Right lobe of liver (tissue), 6 donors: ENCODE measurements at regions not wholly inside any gene's neighbourhood (a gene's known extent, or its start where the extent isn't known, plus 50 kb on each side); places are given as distances from the start of the nearest gene placed in this dataset.

Experiments
- ATAC-seq, 4 donors: fragments of 200-7000 bp; cut with Tn5 transposase; one replicate each; pipeline ENCODE4 v1.9.1; 2020; ENCODE audit warnings: mild to moderate bottlenecking in 4 of 4, moderate library complexity in 4 of 4
- DNase-seq, 3 donors: peaks; one replicate each; pipeline ENCODE4 v3.0.0-alpha.2; 2020
- H3K27ac ChIP-seq, 3 donors: fragments of 200-600 bp; one replicate each; pipeline ENCODE4 v1.8.0; 2022
- H3K27me3 ChIP-seq, 2 donors: fragments of 200-600 bp; one replicate each; pipeline ENCODE4 v1.8.0; 2022
- H3K36me3 ChIP-seq, 4 donors: fragments of 200-600 bp; sonication (generic) in 1 of 4; one replicate each; pipeline versions ENCODE4 v1.5.1 to v1.8.0; 2017 to 2022; ENCODE audit warnings: control low read depth in 1 of 4
- H3K4me1 ChIP-seq, 4 donors: fragments of 200-600 bp; sonication (generic) in 1 of 4; one replicate each; pipeline versions ENCODE4 v1.5.1 to v1.8.0; 2017 to 2022; ENCODE audit warnings: control low read depth in 1 of 4
- H3K4me3 ChIP-seq, 3 donors: fragments of 200-600 bp; one replicate each; pipeline ENCODE4 v1.8.0; 2022
- H3K9me3 ChIP-seq, 4 donors: fragments of 200-600 bp; sonication (generic) in 1 of 4; one replicate each; pipeline versions ENCODE4 v1.5.1 to v1.8.0; 2017 to 2022; ENCODE audit warnings: control low read depth in 1 of 4
- CTCF ChIP-seq, 4 donors: fragments of 200-600 bp in 3 of 4; fragments of 450-650 bp in 1 of 4; IDR thresholded peaks; one replicate each; pipeline versions ENCODE4 v1.5.1 to v1.8.0; 2016 to 2022; ENCODE audit warnings: antibody characterized with exemption in 4 of 4, mild to moderate bottlenecking in 2 of 4
- POLR2A ChIP-seq: fragments of 450-650 bp; IDR thresholded peaks from one replicate; pipeline ENCODE4 v1.6.1; 2017; ENCODE audit warnings: antibody characterized with exemption, mild to moderate bottlenecking
- WGBS: methylation state at CpG from one replicate; pipeline ENCODE4 v1.1.6; 2018; ENCODE audit warnings: low coverage, low lambda C conversion rate; ENCODE audit not compliant: insufficient coverage; ENCODE audit errors: missing lambda C conversion rate; 5-methylcytosine and 5-hydroxymethylcytosine counted together
- intact Hi-C, 2 donors: fragments of 100-400 bp; cut with DNase I; formaldehyde crosslinking; loops; one replicate each; pipeline versions ENCODE4 v1.11.2 to v1.14.1; 2022
- donor health status: DM: no; HTN: yes; CAD: no.
- donor health status: DM: no; HTN: no; CAD: no.
- donor health status: DM: no; HTN: no; CAD: no.
- donor health status: DM: no; HTN: yes; CAD: no.
- donor health status: DM: no; HTN: yes; CAD: no.

GRCh38 chr20:43325926-43326325 is 131.8 kb upstream of the SRSF6 start:
- no peaks in the 10 kb centered on the region for H3K27me3 ChIP-seq
- 57% methylated on average over 3 of the region's 3 CpGs for WGBS
- H3K27ac ChIP-seq: no peak overlapping the region
- intact Hi-C loops: no loop called here
- no peaks in the 10 kb centered on the region for H3K4me1 ChIP-seq
- no peaks in the 10 kb centered on the region for H3K9me3 ChIP-seq
- ATAC-seq (no peak), DNase-seq (no peak)
- TF ChIP-seq CTCF (IDR thresholded peaks at IDR 0.05) (no peak), POLR2A (no peak)
- no peak overlapping the region for H3K4me3 ChIP-seq
- no peaks in the 10 kb centered on the region for H3K36me3 ChIP-seq

- no peak overlapping the region for H3K4me3 ChIP-seq
- ATAC-seq (no peak), DNase-seq (no peak)
- intact Hi-C loops: no loop called here
- H3K4me1 ChIP-seq: no peaks in the 10 kb centered on the region
- H3K27me3 ChIP-seq: no peaks in the 10 kb centered on the region
- no peaks in the 10 kb centered on the region for H3K36me3 ChIP-seq
- TF ChIP-seq POLR2A: no peak
- TF ChIP-seq CTCF (IDR thresholded peaks at IDR 0.05): no peak
- WGBS: 57% methylated on average over 4 of the region's 4 CpGs
- no peaks in the 10 kb centered on the region for H3K9me3 ChIP-seq
- no peak overlapping the region for H3K27ac ChIP-seq
Measured at GRCh38 chr20:43323592-43323991, 133.9 kb upstream of the PTPRT start.

GRCh38 chr20:43322851-43323250 is 133.1 kb upstream of the PTPRT start:
- Histone ChIP-seq H3K4me1 (no peaks in the 10 kb centered on the region), H3K9me3 (no peaks in the 10 kb centered on the region), H3K27ac (no peak overlapping the region), H3K4me3 (no peak overlapping the region), H3K36me3 (no peaks in the 10 kb centered on the region), H3K27me3 (no peaks in the 10 kb centered on the region)
- no peak for ATAC-seq
- TF ChIP-seq POLR2A: no peak
- no peak for TF ChIP-seq CTCF (IDR thresholded peaks at IDR 0.05)
- no peak for DNase-seq
- intact Hi-C loops: no loop called here
- WGBS: 42% methylated on average over 4 of the region's 4 CpGs

- TF ChIP-seq CTCF (IDR thresholded peaks at IDR 0.05) (no peak), POLR2A (no peak)
Measured at GRCh38 chr20:43320536-43320935, 130.8 kb upstream of the PTPRT start.

GRCh38 chr20:43318755-43319297 is 129.1 kb upstream of the PTPRT start:
- DNase-seq (no peak), ATAC-seq (no peak)
- Histone ChIP-seq H3K4me3 (no peak overlapping the region), H3K36me3 (no peaks in the 10 kb centered on the region), H3K4me1 (no peaks in the 10 kb centered on the region), H3K9me3 (no peaks in the 10 kb centered on the region), H3K27me3 (no peaks in the 10 kb centered on the region), H3K27ac (no peak overlapping the region)
- intact Hi-C loops: no loop called here
- TF ChIP-seq POLR2A: no peak
- TF ChIP-seq CTCF (IDR thresholded peaks at IDR 0.05): no peak
- 43% methylated on average over 4 of the region's 5 CpGs for WGBS

More at GRCh38 chr20:43320536-43320935, 130.8 kb upstream of the PTPRT start:
- ATAC-seq (no peak), DNase-seq (no peak)
- intact Hi-C loops: no loop called here
- H3K4me3 ChIP-seq: no peak overlapping the region
- 50% methylated on average over 2 of the region's 3 CpGs for WGBS
- no peaks in the 10 kb centered on the region for H3K4me1 ChIP-seq
- no peaks in the 10 kb centered on the region for H3K9me3 ChIP-seq
- no peaks in the 10 kb centered on the region for H3K36me3 ChIP-seq
- no peak overlapping the region for H3K27ac ChIP-seq
- no peaks in the 10 kb centered on the region for H3K27me3 ChIP-seq
